GM23338 (cell line): ENCODE measurements at regions not wholly inside any gene's neighbourhood (a gene's known extent, or its start where the extent isn't known, plus 50 kb on each side); places are given as distances from the start of the nearest gene placed in this dataset.

Experiments used
- ATAC-seq: fragments of 200-7000 bp; cut with Tn5 transposase; 3 replicates; pipeline ENCODE4 v1.9.1; 2020
- DNase-seq: peaks from one replicate; pipeline ENCODE4 v3.0.0-alpha.2; 2015; ENCODE audit warnings: low spot score
- H2AFZ ChIP-seq: fragments of 200-600 bp; sonication (generic); 2 replicates; pipeline ENCODE4 v1.8.0; 2016; ENCODE audit warnings: antibody characterized with exemption, mild to moderate bottlenecking, moderate library complexity
- H3F3A ChIP-seq: fragments of 200-600 bp; sonication (generic); replicated peaks from 2 replicates; pipeline ENCODE4 v1.8.0; 2017; ENCODE audit warnings: antibody characterized with exemption, mixed run types, low read depth
- H3K27ac ChIP-seq: fragments of 200-600 bp; sonication (generic); 2 replicates; pipeline ENCODE4 v1.6.1; 2016; ENCODE audit warnings: low read depth
- H3K27me3 ChIP-seq: fragments of 200-600 bp; sonication (generic); 2 replicates; pipeline ENCODE4 v1.8.0; 2016; ENCODE audit warnings: mild to moderate bottlenecking, mixed run types, moderate library complexity; ENCODE audit not compliant: insufficient read depth
- H3K36me3 ChIP-seq: fragments of 200-600 bp; sonication (generic); 2 replicates; pipeline ENCODE4 v1.8.0; 2016; ENCODE audit warnings: mild to moderate bottlenecking; ENCODE audit not compliant: insufficient read depth
- H3K4me1 ChIP-seq: fragments of 200-600 bp; sonication (generic); 2 replicates; pipeline ENCODE4 v1.8.0; 2016; ENCODE audit warnings: mild to moderate bottlenecking, moderate library complexity; ENCODE audit not compliant: insufficient read depth
- H3K4me2 ChIP-seq: fragments of 200-600 bp; sonication (generic); 2 replicates; pipeline ENCODE4 v1.7.1; 2017; ENCODE audit warnings: mixed run types
- H3K4me3 ChIP-seq: fragments of 200-600 bp; sonication (generic); 2 replicates; pipeline ENCODE4 v1.6.1; 2016; ENCODE audit warnings: mixed run types
- H3K79me2 ChIP-seq: fragments of 200-600 bp; sonication (generic); replicated peaks from 2 replicates; pipeline ENCODE4 v1.8.0; 2017; ENCODE audit warnings: mild to moderate bottlenecking; ENCODE audit not compliant: insufficient read depth
- H3K9me2 ChIP-seq: fragments of 200-600 bp; sonication (generic); 2 replicates; pipeline ENCODE4 v1.8.0; 2017; ENCODE audit not compliant: insufficient read depth
- H4K20me1 ChIP-seq: fragments of 200-600 bp; sonication (generic); replicated peaks from 2 replicates; pipeline ENCODE4 v1.8.0; 2017; ENCODE audit warnings: mild to moderate bottlenecking; ENCODE audit not compliant: insufficient read depth
- H3K27ac Mint-ChIP-seq: 2 replicates; pipeline ENCODE4 v1.8.0; 2020; ENCODE audit warnings: inconsistent platforms, mild to moderate bottlenecking, moderate library complexity, mixed read lengths
- H3K27me3 Mint-ChIP-seq: 3 replicates; pipeline ENCODE4 v1.8.0; 2022; ENCODE audit warnings: low read depth, mild to moderate bottlenecking, moderate library complexity, mixed read lengths, inconsistent platforms; ENCODE audit not compliant: insufficient read depth, poor library complexity
- H3K36me3 Mint-ChIP-seq: 3 replicates; pipeline ENCODE4 v1.8.0; 2021; ENCODE audit warnings: low read depth, mild to moderate bottlenecking, inconsistent platforms, moderate library complexity, mixed read lengths
- H3K4me1 Mint-ChIP-seq: 3 replicates; pipeline ENCODE4 v1.8.0; 2020; ENCODE audit warnings: mild to moderate bottlenecking, inconsistent platforms, mixed read lengths
- H3K4me3 Mint-ChIP-seq: 3 replicates; pipeline ENCODE4 v1.8.0; 2021; ENCODE audit warnings: moderate library complexity, mild to moderate bottlenecking, inconsistent platforms, mixed read lengths
- H3K9me3 Mint-ChIP-seq: 3 replicates; pipeline ENCODE4 v1.8.0; 2020; ENCODE audit warnings: moderate library complexity, mild to moderate bottlenecking, inconsistent platforms, mixed read lengths
- EZH2 ChIP-seq: fragments of 200-600 bp; sonication (generic); IDR thresholded peaks from one replicate; pipeline ENCODE4 v1.8.0; 2017; ENCODE audit warnings: antibody characterized with exemption, mild to moderate bottlenecking, low read depth; ENCODE audit not compliant: unreplicated experiment
- POLR2AphosphoS5 ChIP-seq: IDR thresholded peaks from 2 replicates; pipeline ENCODE4 v1.6.1; 2016; ENCODE audit warnings: antibody characterized with exemption, low read depth
- STAT1 ChIP-seq: IDR thresholded peaks from one replicate; pipeline ENCODE4 v1.6.1; 2016; ENCODE audit warnings: antibody characterized with exemption; ENCODE audit not compliant: unreplicated experiment
- ZNF331 ChIP-seq: fragments of 250-450 bp; sonication (Bioruptor Pico); IDR thresholded peaks from 2 replicates; pipeline ENCODE4 v1.5.0; 2020; ENCODE audit warnings: low read depth, mild to moderate bottlenecking, moderate library complexity
- TF ChIP-seq, protein P1 (sequence below): fragments of 250-450 bp; sonication (Bioruptor Pico); IDR thresholded peaks from 2 replicates; pipeline ENCODE4 v1.5.0; 2020; ENCODE audit warnings: mild to moderate bottlenecking, moderate library complexity
- TF ChIP-seq, protein P2 (sequence below): IDR thresholded peaks from 2 replicates; pipeline ENCODE4 v1.6.1; 2016; ENCODE audit warnings: antibody characterized with exemption

DNA sequence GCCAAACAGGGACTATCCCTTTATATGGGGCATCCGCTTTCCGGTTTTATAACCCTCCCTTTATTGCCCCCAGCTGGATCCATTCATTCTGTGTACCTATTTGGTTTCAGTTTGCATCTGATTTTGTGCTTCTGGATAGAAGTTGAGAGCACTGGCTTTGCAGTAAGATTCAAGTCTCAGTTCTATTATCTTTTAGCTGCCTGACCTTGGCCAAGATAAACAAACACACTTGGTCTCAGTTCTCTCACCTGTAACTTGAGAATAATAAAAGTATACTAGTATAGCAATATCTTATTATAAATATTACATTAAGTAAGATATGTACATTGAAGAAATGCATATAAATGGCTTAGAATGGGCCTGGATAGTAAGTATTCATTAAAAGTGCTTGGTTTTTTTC lies 182.4 kb upstream of the TSHZ2 start (continued):
- TF ChIP-seq, protein P1, sequence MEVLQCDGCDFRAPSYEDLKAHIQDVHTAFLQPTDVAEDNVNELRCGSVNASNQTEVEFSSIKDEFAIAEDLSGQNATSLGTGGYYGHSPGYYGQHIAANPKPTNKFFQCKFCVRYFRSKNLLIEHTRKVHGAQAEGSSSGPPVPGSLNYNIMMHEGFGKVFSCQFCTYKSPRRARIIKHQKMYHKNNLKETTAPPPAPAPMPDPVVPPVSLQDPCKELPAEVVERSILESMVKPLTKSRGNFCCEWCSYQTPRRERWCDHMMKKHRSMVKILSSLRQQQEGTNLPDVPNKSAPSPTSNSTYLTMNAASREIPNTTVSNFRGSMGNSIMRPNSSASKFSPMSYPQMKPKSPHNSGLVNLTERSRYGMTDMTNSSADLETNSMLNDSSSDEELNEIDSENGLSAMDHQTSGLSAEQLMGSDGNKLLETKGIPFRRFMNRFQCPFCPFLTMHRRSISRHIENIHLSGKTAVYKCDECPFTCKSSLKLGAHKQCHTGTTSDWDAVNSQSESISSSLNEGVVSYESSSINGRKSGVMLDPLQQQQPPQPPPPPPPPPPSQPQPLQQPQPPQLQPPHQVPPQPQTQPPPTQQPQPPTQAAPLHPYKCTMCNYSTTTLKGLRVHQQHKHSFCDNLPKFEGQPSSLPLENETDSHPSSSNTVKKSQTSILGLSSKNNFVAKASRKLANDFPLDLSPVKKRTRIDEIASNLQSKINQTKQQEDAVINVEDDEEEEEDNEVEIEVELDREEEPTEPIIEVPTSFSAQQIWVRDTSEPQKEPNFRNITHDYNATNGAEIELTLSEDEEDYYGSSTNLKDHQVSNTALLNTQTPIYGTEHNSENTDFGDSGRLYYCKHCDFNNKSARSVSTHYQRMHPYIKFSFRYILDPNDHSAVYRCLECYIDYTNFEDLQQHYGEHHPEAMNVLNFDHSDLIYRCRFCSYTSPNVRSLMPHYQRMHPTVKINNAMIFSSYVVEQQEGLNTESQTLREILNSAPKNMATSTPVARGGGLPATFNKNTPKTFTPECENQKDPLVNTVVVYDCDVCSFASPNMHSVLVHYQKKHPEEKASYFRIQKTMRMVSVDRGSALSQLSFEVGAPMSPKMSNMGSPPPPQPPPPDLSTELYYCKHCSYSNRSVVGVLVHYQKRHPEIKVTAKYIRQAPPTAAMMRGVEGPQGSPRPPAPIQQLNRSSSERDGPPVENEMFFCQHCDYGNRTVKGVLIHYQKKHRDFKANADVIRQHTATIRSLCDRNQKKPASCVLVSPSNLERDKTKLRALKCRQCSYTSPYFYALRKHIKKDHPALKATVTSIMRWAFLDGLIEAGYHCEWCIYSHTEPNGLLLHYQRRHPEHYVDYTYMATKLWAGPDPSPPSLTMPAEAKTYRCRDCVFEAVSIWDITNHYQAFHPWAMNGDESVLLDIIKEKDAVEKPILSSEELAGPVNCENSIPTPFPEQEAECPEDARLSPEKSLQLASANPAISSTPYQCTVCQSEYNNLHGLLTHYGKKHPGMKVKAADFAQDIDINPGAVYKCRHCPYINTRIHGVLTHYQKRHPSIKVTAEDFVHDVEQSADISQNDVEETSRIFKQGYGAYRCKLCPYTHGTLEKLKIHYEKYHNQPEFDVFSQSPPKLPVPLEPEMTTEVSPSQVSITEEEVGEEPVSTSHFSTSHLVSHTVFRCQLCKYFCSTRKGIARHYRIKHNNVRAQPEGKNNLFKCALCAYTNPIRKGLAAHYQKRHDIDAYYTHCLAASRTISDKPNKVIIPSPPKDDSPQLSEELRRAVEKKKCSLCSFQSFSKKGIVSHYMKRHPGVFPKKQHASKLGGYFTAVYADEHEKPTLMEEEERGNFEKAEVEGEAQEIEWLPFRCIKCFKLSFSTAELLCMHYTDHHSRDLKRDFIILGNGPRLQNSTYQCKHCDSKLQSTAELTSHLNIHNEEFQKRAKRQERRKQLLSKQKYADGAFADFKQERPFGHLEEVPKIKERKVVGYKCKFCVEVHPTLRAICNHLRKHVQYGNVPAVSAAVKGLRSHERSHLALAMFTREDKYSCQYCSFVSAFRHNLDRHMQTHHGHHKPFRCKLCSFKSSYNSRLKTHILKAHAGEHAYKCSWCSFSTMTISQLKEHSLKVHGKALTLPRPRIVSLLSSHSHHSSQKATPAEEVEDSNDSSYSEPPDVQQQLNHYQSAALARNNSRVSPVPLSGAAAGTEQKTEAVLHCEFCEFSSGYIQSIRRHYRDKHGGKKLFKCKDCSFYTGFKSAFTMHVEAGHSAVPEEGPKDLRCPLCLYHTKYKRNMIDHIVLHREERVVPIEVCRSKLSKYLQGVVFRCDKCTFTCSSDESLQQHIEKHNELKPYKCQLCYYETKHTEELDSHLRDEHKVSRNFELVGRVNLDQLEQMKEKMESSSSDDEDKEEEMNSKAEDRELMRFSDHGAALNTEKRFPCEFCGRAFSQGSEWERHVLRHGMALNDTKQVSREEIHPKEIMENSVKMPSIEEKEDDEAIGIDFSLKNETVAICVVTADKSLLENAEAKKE (CRISPR knock-in tag) = no peak
- TF ChIP-seq POLR2AphosphoS5 (no peak), ZNF331 (no peak), EZH2 (no peak), STAT1 (no peak)

DNA sequence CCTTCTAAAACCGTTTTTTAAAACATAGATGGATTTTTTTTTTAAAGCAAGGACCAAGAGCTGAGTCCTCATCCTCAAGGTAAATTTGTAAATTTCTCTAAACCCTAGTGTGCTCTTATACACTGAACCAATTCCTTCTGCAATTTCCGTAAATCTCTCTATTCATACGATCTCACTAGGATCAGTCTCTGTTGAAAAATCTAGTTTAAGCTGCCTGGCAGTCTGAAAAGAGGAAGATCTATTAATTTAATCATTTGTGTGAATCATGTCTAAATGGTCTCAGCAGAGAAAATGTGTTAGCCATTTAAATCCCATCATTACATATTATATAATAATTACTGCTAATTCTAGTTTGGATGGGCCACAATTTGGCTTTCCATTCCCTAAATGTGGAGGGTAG lies 184.2 kb upstream of the TSHZ2 start:
- H3K9me3 Mint-ChIP-seq = no peaks in the 10 kb centered on the region
- H3K4me3 ChIP-seq = no peak overlapping the region
- no peak overlapping the region for H3K27ac Mint-ChIP-seq
- no peaks in the 10 kb centered on the region for H3K27me3 Mint-ChIP-seq
- H3K9me2 ChIP-seq = peaks cover 14% of the 10 kb centered on the region
- no peak overlapping the region for H3K27ac ChIP-seq
- H3F3A ChIP-seq = no peaks in the 10 kb centered on the region
- H3K36me3 ChIP-seq = no peaks in the 10 kb centered on the region
- H2AFZ ChIP-seq = no peak overlapping the region
- H3K4me3 Mint-ChIP-seq = no peak overlapping the region
- H4K20me1 ChIP-seq = no peaks in the 10 kb centered on the region
- H3K27me3 ChIP-seq = no peaks in the 10 kb centered on the region
- DNase-seq = no peak
- peaks cover 4% of the 10 kb centered on the region; the same call in 2 of the 3 replicates for H3K4me1 Mint-ChIP-seq
- ATAC-seq = no peak
- H3K36me3 Mint-ChIP-seq = no peaks in the 10 kb centered on the region
- no peak overlapping the region for H3K4me2 ChIP-seq
- no peaks in the 10 kb centered on the region for H3K79me2 ChIP-seq
- H3K4me1 ChIP-seq = no peaks in the 10 kb centered on the region; the same call in 1 of the 2 replicates
- TF ChIP-seq, protein P1 (CRISPR knock-in tag) = no peak
- TF ChIP-seq, protein P2, sequence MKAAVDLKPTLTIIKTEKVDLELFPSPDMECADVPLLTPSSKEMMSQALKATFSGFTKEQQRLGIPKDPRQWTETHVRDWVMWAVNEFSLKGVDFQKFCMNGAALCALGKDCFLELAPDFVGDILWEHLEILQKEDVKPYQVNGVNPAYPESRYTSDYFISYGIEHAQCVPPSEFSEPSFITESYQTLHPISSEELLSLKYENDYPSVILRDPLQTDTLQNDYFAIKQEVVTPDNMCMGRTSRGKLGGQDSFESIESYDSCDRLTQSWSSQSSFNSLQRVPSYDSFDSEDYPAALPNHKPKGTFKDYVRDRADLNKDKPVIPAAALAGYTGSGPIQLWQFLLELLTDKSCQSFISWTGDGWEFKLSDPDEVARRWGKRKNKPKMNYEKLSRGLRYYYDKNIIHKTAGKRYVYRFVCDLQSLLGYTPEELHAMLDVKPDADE = no peak
